OCI-LY1 (cell line): ENCODE measurements at regions not wholly inside any gene's neighbourhood (a gene's known extent, or its start where the extent isn't known, plus 50 kb on each side); places are given as distances from the start of the nearest gene placed in this dataset.

Experiments used
- CTCF ChIP-seq: fragments of 200-600 bp; sonication (generic), shearing (Covaris generic); IDR thresholded peaks from 2 replicates; pipeline ENCODE4 v1.5.1; 2017; ENCODE audit warnings: mild to moderate bottlenecking, antibody characterized with exemption, low read length, moderate library complexity, mixed read lengths
- EZH2 ChIP-seq: fragments of 200-600 bp; sonication (generic), shearing (Covaris generic); IDR thresholded peaks from 2 replicates; pipeline ENCODE4 v1.8.0; 2017; ENCODE audit warnings: borderline replicate concordance, mixed run types, mild to moderate bottlenecking, antibody characterized with exemption, low read length, moderate library complexity, mixed read lengths

GRCh38 chr20:60822699-60823607, 429.1 kb upstream of the CDH4 start:
- no peak for TF ChIP-seq EZH2
- TF ChIP-seq CTCF: no peak
